ENCODE measurements at regions not wholly inside any gene's neighbourhood (a gene's known extent, or its start where the extent isn't known, plus 50 kb on each side); places are given as distances from the start of the nearest gene placed in this dataset.
"Not testable (repeated sequence)": the region's sequence is repeated elsewhere in the genome, so short reads cannot be mapped to it uniquely, and the experiment has no call there.

DNA sequence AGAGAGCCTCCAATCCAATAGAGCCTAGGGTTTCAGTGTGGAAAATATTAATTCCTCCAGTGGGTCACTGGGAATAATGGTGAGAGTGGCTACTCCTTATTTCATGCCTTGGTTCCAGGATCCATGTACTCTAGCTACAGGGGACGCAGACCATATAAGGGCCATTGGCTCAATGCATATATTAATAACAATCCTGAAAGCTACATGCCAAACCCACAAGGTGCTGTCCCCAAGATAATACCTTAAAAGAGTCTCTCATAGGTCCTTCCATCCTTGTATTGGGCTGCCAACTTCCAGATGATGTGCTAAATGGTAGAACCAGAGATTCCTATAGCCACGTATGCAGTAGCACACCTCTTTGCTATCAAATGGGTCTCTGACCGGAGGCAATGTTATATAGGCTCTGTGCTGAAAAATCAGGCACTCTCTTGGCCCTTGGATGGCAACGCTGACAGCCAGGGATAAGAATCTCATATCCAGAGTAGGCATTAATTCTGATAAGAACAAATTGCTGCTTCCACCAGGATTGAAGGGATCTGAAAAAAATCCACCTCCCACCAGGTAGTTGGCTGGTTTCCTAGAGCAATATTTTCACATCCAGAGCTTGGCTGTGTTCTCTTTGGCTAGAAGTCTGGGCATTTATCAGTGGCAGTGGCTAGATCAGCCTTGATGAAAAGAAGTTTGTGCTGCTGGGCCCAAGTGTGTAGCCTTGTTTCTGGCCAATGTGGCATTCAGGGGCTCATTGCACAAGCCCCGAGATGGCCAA, 218.1 kb upstream of the MGAT5 start:
- no peak overlapping the region for H3K4me3 ChIP-seq (ENCODE audit: low read depth, low read length)
- TF ChIP-seq, protein P1, sequence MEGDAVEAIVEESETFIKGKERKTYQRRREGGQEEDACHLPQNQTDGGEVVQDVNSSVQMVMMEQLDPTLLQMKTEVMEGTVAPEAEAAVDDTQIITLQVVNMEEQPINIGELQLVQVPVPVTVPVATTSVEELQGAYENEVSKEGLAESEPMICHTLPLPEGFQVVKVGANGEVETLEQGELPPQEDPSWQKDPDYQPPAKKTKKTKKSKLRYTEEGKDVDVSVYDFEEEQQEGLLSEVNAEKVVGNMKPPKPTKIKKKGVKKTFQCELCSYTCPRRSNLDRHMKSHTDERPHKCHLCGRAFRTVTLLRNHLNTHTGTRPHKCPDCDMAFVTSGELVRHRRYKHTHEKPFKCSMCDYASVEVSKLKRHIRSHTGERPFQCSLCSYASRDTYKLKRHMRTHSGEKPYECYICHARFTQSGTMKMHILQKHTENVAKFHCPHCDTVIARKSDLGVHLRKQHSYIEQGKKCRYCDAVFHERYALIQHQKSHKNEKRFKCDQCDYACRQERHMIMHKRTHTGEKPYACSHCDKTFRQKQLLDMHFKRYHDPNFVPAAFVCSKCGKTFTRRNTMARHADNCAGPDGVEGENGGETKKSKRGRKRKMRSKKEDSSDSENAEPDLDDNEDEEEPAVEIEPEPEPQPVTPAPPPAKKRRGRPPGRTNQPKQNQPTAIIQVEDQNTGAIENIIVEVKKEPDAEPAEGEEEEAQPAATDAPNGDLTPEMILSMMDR (conservative IDR thresholded peaks at IDR 0.05; ENCODE audit: low read depth, low read length): no peak
- DNase-seq (ENCODE audit: low read depth): no peak

- no peak overlapping the region for H3K4me3 ChIP-seq (ENCODE audit: low read depth, low read length)
Measured at GRCh38 chr2:134039912-134040581, 213.8 kb upstream of the MGAT5 start.

DNA sequence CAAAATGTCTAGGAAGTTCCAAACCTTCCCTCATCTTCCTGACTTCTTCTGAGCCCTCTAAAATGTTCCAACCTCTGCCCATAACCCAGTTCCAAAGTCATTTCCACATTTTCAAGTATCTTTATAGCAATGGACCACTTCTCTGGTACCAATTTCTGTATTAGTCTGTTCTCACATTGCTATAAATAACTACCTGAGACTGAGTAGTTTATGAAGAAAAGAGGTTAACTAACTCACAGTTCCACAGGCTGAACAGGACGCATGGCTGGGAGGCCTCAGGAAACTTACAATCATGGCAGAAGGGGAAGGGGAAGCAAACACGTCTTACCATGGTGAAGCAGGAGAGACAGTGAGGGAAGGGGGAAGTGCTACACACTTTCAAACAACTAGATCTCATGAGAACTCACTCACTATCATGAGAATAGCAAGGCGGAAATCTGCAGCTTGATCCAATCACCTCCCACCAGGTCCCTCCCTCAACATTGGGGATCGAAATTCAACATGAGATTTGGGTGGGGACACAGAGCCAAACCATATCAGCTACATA, 213.2 kb upstream of the MGAT5 start:
- not testable (repeated sequence) for DNase-seq (ENCODE audit: low read depth); H3K4me3 ChIP-seq (ENCODE audit: low read depth, low read length)

More at GRCh38 chr2:134039912-134040581, 213.8 kb upstream of the MGAT5 start:
- TF ChIP-seq, protein P1 (conservative IDR thresholded peaks at IDR 0.05; ENCODE audit: low read depth, low read length): no peak
- no peak for DNase-seq (ENCODE audit: low read depth)

DNA sequence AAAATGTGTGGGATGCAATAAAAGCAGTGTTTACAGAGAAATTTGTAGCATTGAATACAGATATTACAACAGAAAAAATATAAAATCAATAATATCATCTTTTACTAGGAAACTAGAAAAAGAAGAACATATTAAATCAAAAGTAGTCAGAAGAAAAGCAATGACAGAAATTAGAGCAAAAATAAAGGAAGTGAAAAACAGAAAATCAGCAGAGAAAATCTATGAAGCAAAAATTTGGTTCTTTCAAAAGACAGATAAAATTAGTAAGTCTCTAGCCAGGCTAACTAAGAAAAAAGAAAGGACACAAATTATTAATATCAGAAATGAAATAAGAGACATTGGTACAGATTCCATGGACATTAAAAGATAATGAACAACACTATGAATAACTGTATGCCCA, 212.0 kb upstream of the MGAT5 start:
- H3K4me3 ChIP-seq (ENCODE audit: low read depth, low read length): no peak overlapping the region
- TF ChIP-seq, protein P1 (conservative IDR thresholded peaks at IDR 0.05; ENCODE audit: low read depth, low read length): no peak

DNA sequence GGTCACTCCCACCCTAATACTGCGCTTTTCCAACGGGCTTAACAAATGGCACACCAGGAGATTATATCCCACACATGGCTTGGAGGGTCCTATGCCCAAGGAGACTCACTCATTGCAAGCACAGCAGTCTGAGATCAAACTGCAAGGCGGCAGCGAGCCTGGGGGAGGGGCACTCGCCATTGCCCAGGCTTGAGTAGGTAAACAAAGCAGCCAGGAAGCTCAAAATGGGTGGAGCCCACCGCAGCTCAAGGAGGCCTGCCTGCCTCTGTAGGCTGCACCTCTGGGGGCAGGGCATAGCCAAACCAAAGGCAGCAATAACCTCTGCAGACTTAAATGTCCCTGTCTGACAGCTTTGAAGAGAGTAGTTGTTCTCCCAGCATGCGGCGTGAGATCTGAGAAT, 210.8 kb upstream of the MGAT5 start:
- not testable (repeated sequence) for H3K4me3 ChIP-seq (ENCODE audit: low read depth, low read length); DNase-seq (ENCODE audit: low read depth)

More for the DNA sequence above, 212.0 kb upstream of the MGAT5 start:
- no peak for DNase-seq (ENCODE audit: low read depth)

DNA sequence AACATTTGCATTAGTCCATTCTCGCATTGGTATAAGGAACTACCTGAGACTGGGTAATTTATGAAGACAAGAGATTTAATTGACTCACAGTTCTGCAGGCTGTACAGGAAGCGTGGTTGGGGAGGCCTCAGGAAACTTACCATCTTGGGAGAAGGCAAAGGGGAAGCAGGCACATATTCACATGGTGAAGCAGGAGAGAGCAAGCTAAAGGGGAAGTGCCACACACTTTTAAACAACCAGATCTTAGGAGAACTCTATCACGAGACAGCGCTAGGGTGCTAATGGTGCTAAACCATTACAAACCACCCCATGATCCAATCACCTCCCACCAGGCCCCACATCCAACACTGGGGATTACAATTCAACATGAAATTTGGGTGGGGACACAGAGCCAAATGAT, 201.7 kb upstream of the MGAT5 start:
- TF ChIP-seq, protein P1 (conservative IDR thresholded peaks at IDR 0.05; ENCODE audit: low read depth, low read length): no peak
- no peak for DNase-seq (ENCODE audit: low read depth)
- H3K4me3 ChIP-seq (ENCODE audit: low read depth, low read length): no peak overlapping the region

GRCh38 chr2:134056173-134056572, 197.7 kb upstream of the MGAT5 start:
- DNase-seq (ENCODE audit: low read depth): no peak
- TF ChIP-seq, protein P1 (conservative IDR thresholded peaks at IDR 0.05; ENCODE audit: low read depth, low read length): no peak
- H3K4me3 ChIP-seq (ENCODE audit: low read depth, low read length): no peak overlapping the region

- DNase-seq (ENCODE audit: low read depth); H3K4me3 ChIP-seq (ENCODE audit: low read depth, low read length): not testable (repeated sequence)
Measured at GRCh38 chr2:134061066-134061465, 192.8 kb upstream of the MGAT5 start.

DNA sequence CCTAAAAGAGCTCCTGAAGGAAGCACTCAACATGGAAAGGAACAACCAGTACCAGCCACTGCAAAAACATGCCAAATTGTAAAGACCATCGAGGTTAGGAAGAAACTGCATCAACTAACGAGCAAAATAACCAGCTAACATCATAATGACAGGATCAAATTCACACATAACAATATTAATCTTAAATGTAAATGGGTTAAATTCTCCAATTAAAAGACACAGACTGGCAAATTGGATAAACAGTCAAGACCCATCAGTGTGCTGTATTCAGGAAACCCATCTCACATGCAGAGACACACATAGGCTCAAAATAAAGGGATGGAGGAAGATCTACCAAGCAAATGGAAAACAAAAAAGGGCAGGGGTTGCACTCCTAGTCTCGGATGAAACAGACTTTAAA, 191.6 kb upstream of the MGAT5 start:
- H3K4me3 ChIP-seq (ENCODE audit: low read depth, low read length); DNase-seq (ENCODE audit: low read depth): not testable (repeated sequence)

DNA sequence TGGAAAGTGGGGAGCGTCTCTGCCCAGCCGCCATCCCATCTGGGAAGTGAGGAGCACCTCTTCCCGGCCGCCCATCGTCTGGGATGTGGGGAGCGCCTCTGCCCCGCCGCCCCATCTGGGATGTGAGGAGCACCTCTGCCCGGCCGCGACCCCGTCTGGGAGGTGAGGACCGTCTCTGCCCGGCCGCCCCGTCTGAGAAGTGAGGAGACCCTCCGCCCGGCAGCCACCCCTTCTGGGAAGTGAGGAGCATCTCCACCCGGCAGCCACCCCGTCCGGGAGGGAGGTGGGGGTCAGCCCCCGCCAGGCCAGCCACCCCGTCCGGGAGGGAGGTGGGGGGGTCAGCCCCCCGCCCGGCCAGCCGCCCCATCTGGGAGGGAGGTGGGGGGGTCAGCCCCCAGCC, 190.0 kb upstream of the MGAT5 start:
- not testable (repeated sequence) for DNase-seq (ENCODE audit: low read depth); H3K4me3 ChIP-seq (ENCODE audit: low read depth, low read length)
